H1 (cell line): ENCODE measurements at regions not wholly inside any gene's neighbourhood (a gene's known extent, or its start where the extent isn't known, plus 50 kb on each side); places are given as distances from the start of the nearest gene placed in this dataset.

ENCODE experiments used
- CTCF ChIA-PET: fragments of 300-600 bp; sonication (Branson Sonifier 250); formaldehyde crosslinking; loops from one replicate; lab custom pipeline; 2021; ENCODE audit not compliant: partially characterized antibody; lab: Charles Lee
- POLR2A ChIA-PET: fragments of 300-600 bp; sonication (Branson Sonifier 250); formaldehyde crosslinking; loops from one replicate; lab custom pipeline; 2021; ENCODE audit warnings: inconsistent platforms; ENCODE audit not compliant: partially characterized antibody; lab: Charles Lee
- DNase-seq, 2 experiments: peaks; one replicate each; pipeline versions ENCODE4 v3.0.0 to v3.0.0-alpha.2; 2010 to 2022; ENCODE audit warnings: low spot score in 2 of 2, low read depth in 1 of 2, mixed read lengths in 1 of 2
- FAIRE-seq: peaks from 2 replicates; lab custom pipeline; 2011; peaks lifted over from hg19 to GRCh38; lab: Jason Lieb, UNC
- H2AFZ ChIP-seq: 2 replicates; pipeline ENCODE4 v1.8.1; 2012; ENCODE audit warnings: low read length, inconsistent platforms
- H2AK5ac ChIP-seq: 2 replicates; pipeline ENCODE4 v1.6.1; 2013; ENCODE audit warnings: low read depth, low read length
- H2BK120ac ChIP-seq: replicated peaks from 2 replicates; pipeline ENCODE3; 2013; ENCODE audit warnings: low read depth, low read length, inconsistent platforms
- H2BK12ac ChIP-seq: 2 replicates; pipeline ENCODE4 v1.6.1; 2013; ENCODE audit warnings: low read depth, low read length
- H2BK15ac ChIP-seq: 2 replicates; pipeline ENCODE4 v1.6.1; 2013; ENCODE audit warnings: low read length
- H2BK20ac ChIP-seq: 2 replicates; pipeline ENCODE4 v1.6.1; 2013; ENCODE audit warnings: low read length
- H2BK5ac ChIP-seq: 2 replicates; pipeline ENCODE4 v1.6.1; 2013; ENCODE audit warnings: low read depth, low read length
- H3K14ac ChIP-seq: 2 replicates; pipeline ENCODE4 v1.6.1; 2013; ENCODE audit warnings: inconsistent platforms; ENCODE audit not compliant: insufficient read length
- H3K18ac ChIP-seq: 2 replicates; pipeline ENCODE4 v1.6.1; 2013; ENCODE audit warnings: low read length; ENCODE audit errors: extremely low read depth
- H3K23ac ChIP-seq: 2 replicates; pipeline ENCODE4 v1.6.1; 2013; ENCODE audit warnings: inconsistent platforms; ENCODE audit not compliant: insufficient read length
- H3K23me2 ChIP-seq: 2 replicates; pipeline ENCODE4 v1.6.1; 2013; ENCODE audit warnings: low read depth, low read length
- H3K27ac ChIP-seq: 2 replicates; pipeline ENCODE4 v1.6.1; 2011; ENCODE audit warnings: low read depth, low read length, inconsistent platforms
- H3K27me3 ChIP-seq, 4 experiments: replicated peaks in 1 of 4; 1 replicate in 1 of 4; 2 replicates in 3 of 4; pipeline versions ENCODE4 v1.6.1 to v1.8.1; 2011 to 2013; ENCODE audit warnings: low read length in 3 of 4, mild to moderate bottlenecking in 3 of 4, inconsistent platforms in 2 of 4, mixed read lengths in 2 of 4, moderate library complexity in 1 of 4; ENCODE audit not compliant: control insufficient read depth in 3 of 4, insufficient read depth in 3 of 4; ENCODE audit errors: extremely low read depth in 1 of 4
- H3K36me3 ChIP-seq, 4 experiments: 2 replicates each; pipeline versions ENCODE4 v1.6.1 to v1.8.1; 2011 to 2013; ENCODE audit warnings: mild to moderate bottlenecking in 4 of 4, low read length in 3 of 4, moderate library complexity in 2 of 4, control low read depth in 1 of 4, inconsistent platforms in 1 of 4; ENCODE audit not compliant: insufficient read depth in 4 of 4, control insufficient read depth in 2 of 4
- H3K4ac ChIP-seq: replicated peaks from 2 replicates; pipeline ENCODE3; 2013; ENCODE audit warnings: low read length, low read depth, mixed read lengths, inconsistent platforms; ENCODE audit not compliant: insufficient read length
- H3K4me1 ChIP-seq, 4 experiments: replicated peaks in 1 of 4; 1 replicate in 1 of 4; 2 replicates in 3 of 4; pipeline versions ENCODE4 v1.6.1 to v1.8.1; 2011 to 2013; ENCODE audit warnings: low read length in 3 of 4, inconsistent platforms in 2 of 4, mixed read lengths in 1 of 4; ENCODE audit not compliant: insufficient read depth in 4 of 4, control insufficient read depth in 3 of 4
- H3K4me2 ChIP-seq, 2 experiments: 2 replicates each; pipeline versions ENCODE4 v1.6.1 to v1.8.1; 2011 to 2013; ENCODE audit warnings: low read depth in 2 of 2, low read length in 2 of 2, control low read depth in 1 of 2, inconsistent platforms in 1 of 2, mild to moderate bottlenecking in 1 of 2; ENCODE audit not compliant: insufficient read depth in 1 of 2
- H3K4me3 ChIP-seq, 4 experiments: fragments of 200-600, 300-600 bp in 1 of 4; sonication (generic), shearing (Covaris generic), sonication (Bioruptor Twin) in 1 of 4; 2 replicates each; pipeline versions ENCODE4 v1.5.1 to v1.8.1; 2011 to 2016; ENCODE audit warnings: low read length in 4 of 4, low read depth in 3 of 4, control low read depth in 2 of 4, inconsistent platforms in 2 of 4, mild to moderate bottlenecking in 2 of 4, mixed read lengths in 1 of 4, moderate library complexity in 1 of 4; ENCODE audit not compliant: insufficient read depth in 2 of 4; ENCODE audit errors: extremely low read depth in 1 of 4
- H3K56ac ChIP-seq: replicated peaks from 2 replicates; pipeline ENCODE3; 2013; ENCODE audit warnings: low read depth, mild to moderate bottlenecking, mixed read lengths, low read length, inconsistent platforms; ENCODE audit not compliant: insufficient read length
- H3K79me1 ChIP-seq: 2 replicates; pipeline ENCODE4 v1.6.1; 2013; ENCODE audit warnings: low read depth, low read length, control low read depth
- H3K79me2 ChIP-seq, 2 experiments: 2 replicates each; pipeline versions ENCODE4 v1.6.1 to v1.8.1; 2012 to 2013; ENCODE audit warnings: low read length in 2 of 2, mild to moderate bottlenecking in 2 of 2, inconsistent platforms in 1 of 2; ENCODE audit not compliant: insufficient read depth in 2 of 2, control insufficient read depth in 1 of 2
- H3K9ac ChIP-seq, 4 experiments: replicated peaks in 1 of 4; 1 replicate in 1 of 4; 2 replicates in 3 of 4; pipeline versions ENCODE4 v1.6.1 to v1.8.1; 2011 to 2013; ENCODE audit warnings: low read depth in 3 of 4, low read length in 3 of 4, control low read depth in 2 of 4, mild to moderate bottlenecking in 2 of 4, moderate library complexity in 2 of 4, inconsistent platforms in 1 of 4; ENCODE audit errors: extremely low read depth in 1 of 4
- H3K9me3 ChIP-seq, 2 experiments: 2 replicates each; pipeline versions ENCODE4 v1.6.1 to v1.8.1; 2012 to 2013; ENCODE audit warnings: mild to moderate bottlenecking in 2 of 2, moderate library complexity in 2 of 2, control low read depth in 1 of 2, inconsistent platforms in 1 of 2, low read depth in 1 of 2, low read length in 1 of 2, mixed read lengths in 1 of 2; ENCODE audit not compliant: insufficient read depth in 2 of 2
- H4K20me1 ChIP-seq, 2 experiments: replicated peaks in 1 of 2; 2 replicates each; pipeline versions ENCODE3 to v1.8.1; 2011 to 2013; ENCODE audit warnings: inconsistent platforms in 2 of 2, low read length in 2 of 2, mild to moderate bottlenecking in 1 of 2; ENCODE audit not compliant: insufficient read depth in 2 of 2, control insufficient read depth in 1 of 2
- H4K5ac ChIP-seq: 2 replicates; pipeline ENCODE4 v1.6.1; 2013; ENCODE audit warnings: low read length, low read depth, mixed read lengths, inconsistent platforms; ENCODE audit not compliant: insufficient read length
- H4K8ac ChIP-seq: 2 replicates; pipeline ENCODE4 v1.8.0; 2013; ENCODE audit warnings: mild to moderate bottlenecking, moderate library complexity, low read length, inconsistent platforms; ENCODE audit not compliant: insufficient read depth; ENCODE audit errors: extremely low read depth
- H4K91ac ChIP-seq: replicated peaks from 2 replicates; pipeline ENCODE3; 2013; ENCODE audit warnings: low read length, mixed read lengths, inconsistent platforms; ENCODE audit not compliant: insufficient read length
- CHD1 ChIP-seq: IDR thresholded peaks from 2 replicates; pipeline ENCODE4 v1.6.1; 2012; ENCODE audit warnings: low read depth, low read length, improper control_type of control experiment
- EZH2 ChIP-seq: fragments of 200-600 bp; sonication (generic); IDR thresholded peaks from 2 replicates; pipeline ENCODE4 v1.7.1; 2012; ENCODE audit warnings: low read depth, mild to moderate bottlenecking, moderate library complexity, low read length, inconsistent platforms; ENCODE audit not compliant: severe bottlenecking
- KDM4A ChIP-seq: IDR thresholded peaks from one replicate; pipeline ENCODE4 v1.7.1; 2012; ENCODE audit warnings: low read depth, mild to moderate bottlenecking, moderate library complexity, low read length, inconsistent platforms; ENCODE audit not compliant: severe bottlenecking
- NANOG ChIP-seq: IDR thresholded peaks from 2 replicates; pipeline ENCODE4 v1.6.1; 2011; ENCODE audit warnings: low read length, low read depth, mild to moderate bottlenecking, inconsistent platforms; ENCODE audit not compliant: insufficient read depth, poor library complexity, severe bottlenecking
- PHF8 ChIP-seq: fragments of 200-600 bp; sonication (generic); conservative IDR thresholded peaks from 2 replicates; pipeline ENCODE4 v1.7.1; 2012; ENCODE audit warnings: low read depth, mild to moderate bottlenecking, inconsistent platforms, low read length, moderate library complexity
- POLR2AphosphoS5 ChIP-seq: IDR thresholded peaks from 2 replicates; pipeline ENCODE4 v1.6.1; 2011; ENCODE audit warnings: low read depth, low read length
- RXRA ChIP-seq: IDR thresholded peaks from 2 replicates; pipeline ENCODE4 v1.6.1; 2011; ENCODE audit warnings: low read depth, mild to moderate bottlenecking, low read length, moderate library complexity; ENCODE audit not compliant: insufficient read depth
- SAP30 ChIP-seq: fragments of 300-600 bp; sonication (generic); IDR thresholded peaks from 2 replicates; pipeline ENCODE4 v1.7.1; 2012; ENCODE audit warnings: low read length, moderate library complexity, mild to moderate bottlenecking, inconsistent platforms; ENCODE audit not compliant: insufficient read depth, insufficient replicate concordance
- SIN3A ChIP-seq, 2 experiments: IDR thresholded peaks in 1 of 2; conservative IDR thresholded peaks in 1 of 2; 2 replicates each; pipeline ENCODE4 v1.6.1; 2011 to 2012; ENCODE audit warnings: low read length in 2 of 2, improper control_type of control experiment in 1 of 2, low read depth in 1 of 2, mild to moderate bottlenecking in 1 of 2
- SIX5 ChIP-seq: IDR thresholded peaks from 2 replicates; pipeline ENCODE4 v1.6.1; 2011; ENCODE audit warnings: mild to moderate bottlenecking, low read depth, low read length
- SP1 ChIP-seq: IDR thresholded peaks from 2 replicates; pipeline ENCODE4 v1.6.1; 2011; ENCODE audit warnings: low read depth, low read length
- SP2 ChIP-seq: IDR thresholded peaks from 2 replicates; pipeline ENCODE4 v1.6.1; 2012; ENCODE audit warnings: mild to moderate bottlenecking, low read length, inconsistent platforms
- TAF1 ChIP-seq: IDR thresholded peaks from 2 replicates; pipeline ENCODE4 v1.6.1; 2011; ENCODE audit warnings: mild to moderate bottlenecking, low read depth, low read length
- TCF12 ChIP-seq: IDR thresholded peaks from 2 replicates; pipeline ENCODE4 v1.6.1; 2011; ENCODE audit warnings: low read depth, mild to moderate bottlenecking, low read length
- YY1 ChIP-seq: IDR thresholded peaks from 2 replicates; pipeline ENCODE4 v1.6.1; 2011; ENCODE audit warnings: low read depth, mild to moderate bottlenecking, low read length
- WGBS, 2 experiments: shearing (Covaris generic) in 1 of 2; methylation state at CpG; one replicate each; pipeline versions ENCODE4 v1.1.6 to v1.1.7; 2013 to 2015; ENCODE audit warnings: low lambda C conversion rate in 2 of 2, mixed read lengths in 2 of 2, inconsistent platforms in 1 of 2, low coverage in 1 of 2, missing lambda C conversion rate in 1 of 2; ENCODE audit not compliant: insufficient replicate concordance in 2 of 2, insufficient coverage in 1 of 2, insufficient read length in 1 of 2; ENCODE audit errors: extremely low coverage in 1 of 2, missing lambda C conversion rate in 1 of 2; 5-methylcytosine and 5-hydroxymethylcytosine counted together

DNA sequence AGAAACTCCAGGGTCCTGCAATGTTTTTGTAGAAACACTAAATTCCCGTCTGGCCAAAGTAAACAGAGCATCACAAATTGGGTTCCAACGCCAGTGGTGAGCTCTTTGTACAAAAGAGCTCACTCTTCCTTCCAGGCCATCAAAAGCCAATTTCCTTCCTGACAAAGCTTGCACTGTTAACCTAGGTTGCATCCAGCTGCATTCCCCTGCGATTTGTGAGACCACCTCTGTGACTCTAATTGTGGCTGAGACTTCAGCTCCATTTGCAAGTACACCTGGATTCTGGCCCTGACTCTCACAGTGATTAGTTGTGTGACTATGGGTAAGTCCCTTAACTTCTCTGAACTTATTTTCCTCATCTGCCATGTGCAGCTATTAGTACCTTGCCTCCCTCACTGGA is 212.5 kb upstream of the CXorf66 start:
- Histone ChIP-seq H2BK12ac (no peak overlapping the region), H3K56ac (no peak overlapping the region), H4K5ac (no peak overlapping the region), H3K4me1 (peaks cover 0 to 3% (median 0%) of the 10 kb centered on the region in 4 experiments; a peak in 1 of 7 replicates), H2BK15ac (no peak overlapping the region), H2BK120ac (no peak overlapping the region), H3K79me1 (no peaks in the 10 kb centered on the region), H3K23ac (no peak overlapping the region), H3K4me2 (no peak overlapping the region), H2BK5ac (no peak overlapping the region), H3K79me2 (no peaks in the 10 kb centered on the region), H2BK20ac (no peak overlapping the region), H3K27ac (no peak overlapping the region), H3K4me3 (no peak overlapping the region), H3K27me3 (no peaks in the 10 kb centered on the region), H2AFZ (no peak overlapping the region), H4K91ac (no peak overlapping the region), H2AK5ac (no peak overlapping the region), H3K4ac (no peak overlapping the region), H3K23me2 (no peaks in the 10 kb centered on the region), H3K14ac (no peak overlapping the region), H4K8ac (no peak overlapping the region), H3K36me3 (no peaks in the 10 kb centered on the region), H3K18ac (no peak overlapping the region), H3K9me3 (peaks cover 0 to 2% of the 10 kb centered on the region in 2 experiments; a peak in 1 of 4 replicates), H4K20me1 (no peaks in the 10 kb centered on the region), H3K9ac (no peak overlapping the region)
- WGBS, 2 experiments, result 28% methylated on average over 3 of the region's 3 CpGs; no CpG with 5 or more reads in 1 of the 2 experiments
- ChIA-PET CTCF (interaction anchor here (0.7 to 2.4 kb wide), 5 partner anchors 14 to 379 kb away, joined by 3 to 7 read pairs (median 4); no protein-coding TSS in a partner anchor), POLR2A (no interaction called here)
- DNase-seq, result no peak
- FAIRE-seq, result peak; percentile 32
- TF ChIP-seq SP2 (no peak), SAP30 (no peak), POLR2AphosphoS5 (no peak), TAF1 (no peak), KDM4A (no peak), SP1 (no peak), TCF12 (no peak), NANOG (no peak), CHD1 (no peak), EZH2 (no peak), SIN3A (conservative IDR thresholded peaks at IDR 0.05 in 1 of 2, IDR thresholded peaks at IDR 0.05 in 1 of 2; ENCODE audit: low read depth in 1 of 2, low read length in 2 of 2) (no peak), PHF8 (no peak), YY1 (no peak), RXRA (no peak), SIX5 (no peak)
